ENCODE measurements at regions not wholly inside any gene's neighbourhood (a gene's known extent, or its start where the extent isn't known, plus 50 kb on each side); places are given as distances from the start of the nearest gene placed in this dataset.

- TF ChIP-seq, protein P1, sequence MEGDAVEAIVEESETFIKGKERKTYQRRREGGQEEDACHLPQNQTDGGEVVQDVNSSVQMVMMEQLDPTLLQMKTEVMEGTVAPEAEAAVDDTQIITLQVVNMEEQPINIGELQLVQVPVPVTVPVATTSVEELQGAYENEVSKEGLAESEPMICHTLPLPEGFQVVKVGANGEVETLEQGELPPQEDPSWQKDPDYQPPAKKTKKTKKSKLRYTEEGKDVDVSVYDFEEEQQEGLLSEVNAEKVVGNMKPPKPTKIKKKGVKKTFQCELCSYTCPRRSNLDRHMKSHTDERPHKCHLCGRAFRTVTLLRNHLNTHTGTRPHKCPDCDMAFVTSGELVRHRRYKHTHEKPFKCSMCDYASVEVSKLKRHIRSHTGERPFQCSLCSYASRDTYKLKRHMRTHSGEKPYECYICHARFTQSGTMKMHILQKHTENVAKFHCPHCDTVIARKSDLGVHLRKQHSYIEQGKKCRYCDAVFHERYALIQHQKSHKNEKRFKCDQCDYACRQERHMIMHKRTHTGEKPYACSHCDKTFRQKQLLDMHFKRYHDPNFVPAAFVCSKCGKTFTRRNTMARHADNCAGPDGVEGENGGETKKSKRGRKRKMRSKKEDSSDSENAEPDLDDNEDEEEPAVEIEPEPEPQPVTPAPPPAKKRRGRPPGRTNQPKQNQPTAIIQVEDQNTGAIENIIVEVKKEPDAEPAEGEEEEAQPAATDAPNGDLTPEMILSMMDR (IDR thresholded peaks at IDR 0.05; ENCODE audit: poor library complexity) = no peak
- no peak for TF ChIP-seq EZH2phosphoT487 (IDR thresholded peaks at IDR 0.05; ENCODE audit: low read depth, severe bottlenecking, unreplicated experiment)
- TF ChIP-seq EZH2 (IDR thresholded peaks at IDR 0.05; ENCODE audit: borderline replicate concordance) = no peak
These were observed 407.2 kb downstream of the NOVA1 start for GRCh38 chr14:26190646-26191045.

All from hepatocyte (in vitro differentiated cells).